ENCODE measurements at regions not wholly inside any gene's neighbourhood (a gene's known extent, or its start where the extent isn't known, plus 50 kb on each side); places are given as distances from the start of the nearest gene placed in this dataset.

GRCh38 chr9:28707616-28708015, 1134.3 kb upstream of the C9orf72 start:
- DNase-seq = peak in 1 of 58 donors; percentile 1

GRCh38 chr9:28714188-28714587, 1140.9 kb upstream of the C9orf72 start:
- DNase-seq = no peak

- no peak for DNase-seq
These were observed 1144.9 kb upstream of the C9orf72 start for GRCh38 chr9:28718226-28718625.

- DNase-seq = no peak
These were observed 1147.5 kb upstream of the C9orf72 start for GRCh38 chr9:28720746-28721145.

GRCh38 chr9:28730111-28730510, 1156.8 kb upstream of the C9orf72 start:
- no peak for DNase-seq

GRCh38 chr9:28735738-28736342, 1162.6 kb upstream of the C9orf72 start:
- DNase-seq = no peak

GRCh38 chr9:28741459-28741858, 1168.2 kb upstream of the C9orf72 start:
- no peak for DNase-seq

- DNase-seq = no peak
These were observed 1174.2 kb upstream of the C9orf72 start for GRCh38 chr9:28747351-28747985.

GRCh38 chr9:28750136-28750535, 1176.9 kb upstream of the C9orf72 start:
- DNase-seq = no peak

GRCh38 chr9:28758341-28758740, 1185.1 kb upstream of the C9orf72 start:
- DNase-seq = no peak

GRCh38 chr9:28758971-28759370, 1185.7 kb upstream of the C9orf72 start:
- no peak for DNase-seq

GRCh38 chr9:28762167-28762566, 1188.9 kb upstream of the C9orf72 start:
- DNase-seq = no peak

- DNase-seq = no peak
These were observed 1191.3 kb upstream of the C9orf72 start for GRCh38 chr9:28764532-28764931.

- DNase-seq = no peak
These were observed 1196.9 kb upstream of the C9orf72 start for GRCh38 chr9:28770226-28770625.

- no peak for DNase-seq
These were observed 1197.5 kb upstream of the C9orf72 start for GRCh38 chr9:28770827-28771226.

- peak in 1 of 58 donors; percentile 5 for DNase-seq
These were observed 1201.4 kb upstream of the C9orf72 start for GRCh38 chr9:28774433-28775235.

- no peak for DNase-seq
These were observed 1206.0 kb upstream of the C9orf72 start for GRCh38 chr9:28779243-28779642.

GRCh38 chr9:28781481-28781880, 1208.2 kb upstream of the C9orf72 start:
- no peak for DNase-seq

GRCh38 chr9:28782630-28783029, 1209.3 kb upstream of the C9orf72 start:
- no peak for DNase-seq

GRCh38 chr9:28792716-28793115, 1219.4 kb upstream of the C9orf72 start:
- DNase-seq = no peak

GRCh38 chr9:28799876-28800275, 1226.6 kb upstream of the C9orf72 start:
- no peak for DNase-seq

- no peak for DNase-seq
These were observed 1228.0 kb upstream of the C9orf72 start for GRCh38 chr9:28801144-28801799.
